HepG2 (cell line): ENCODE measurements at regions not wholly inside any gene's neighbourhood (a gene's known extent, or its start where the extent isn't known, plus 50 kb on each side); places are given as distances from the start of the nearest gene placed in this dataset.

Experiments
- KLF13 ChIP-seq: sonication (generic); formaldehyde crosslinking; IDR thresholded peaks from 2 replicates; pipeline ENCODE4 v1.4.0; 2020; ENCODE audit warnings: mild to moderate bottlenecking, missing genetic modification reagents
- ZNF446 ChIP-seq: sonication (generic); formaldehyde crosslinking; IDR thresholded peaks from 2 replicates; pipeline ENCODE4 v1.5.0; 2020; ENCODE audit warnings: mild to moderate bottlenecking, missing genetic modification reagents
- ZNF703 ChIP-seq: sonication (generic); formaldehyde crosslinking; IDR thresholded peaks from 2 replicates; pipeline ENCODE4 v1.5.1; 2020; ENCODE audit warnings: missing genetic modification reagents, mild to moderate bottlenecking, moderate library complexity, borderline replicate concordance
- ZSCAN29 ChIP-seq: sonication (generic); formaldehyde crosslinking; conservative IDR thresholded peaks from 2 replicates; pipeline ENCODE4 v1.4.0; 2020; ENCODE audit warnings: mild to moderate bottlenecking, missing genetic modification reagents
- ZSCAN9 ChIP-seq: IDR thresholded peaks from 2 replicates; pipeline ENCODE4 v1.6.1; 2016; ENCODE audit warnings: borderline replicate concordance
- TF ChIP-seq, protein P1 (sequence below): sonication (generic); formaldehyde crosslinking; IDR thresholded peaks from 2 replicates; pipeline ENCODE4 v1.4.0; 2020; ENCODE audit warnings: mild to moderate bottlenecking, missing genetic modification reagents, borderline replicate concordance
- TF ChIP-seq, protein P2 (sequence below): sonication (generic); formaldehyde crosslinking; IDR thresholded peaks from 2 replicates; pipeline ENCODE4 v1.4.0; 2020; ENCODE audit warnings: missing genetic modification reagents

DNA sequence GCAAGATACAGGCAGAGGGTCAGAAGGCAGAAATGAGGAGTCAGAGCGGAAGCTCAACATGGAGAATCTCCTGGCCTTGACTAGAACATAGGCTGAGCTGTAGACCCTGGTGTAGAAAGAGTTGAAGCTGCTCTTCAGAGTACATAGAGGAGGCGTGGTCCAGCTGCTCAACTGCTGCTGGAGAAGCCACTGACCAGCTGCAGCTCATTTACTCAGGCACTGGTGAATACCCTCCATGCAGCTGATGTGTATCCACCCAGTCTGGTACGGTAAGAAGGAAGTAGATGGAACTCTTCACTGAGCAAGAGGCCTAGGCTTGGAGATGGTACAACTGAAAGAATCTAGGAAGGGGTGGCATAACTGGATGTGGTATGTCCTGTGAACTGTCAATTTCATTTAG is 148.8 kb upstream of the DHRS4 start (continued):
- TF ChIP-seq, protein P1, sequence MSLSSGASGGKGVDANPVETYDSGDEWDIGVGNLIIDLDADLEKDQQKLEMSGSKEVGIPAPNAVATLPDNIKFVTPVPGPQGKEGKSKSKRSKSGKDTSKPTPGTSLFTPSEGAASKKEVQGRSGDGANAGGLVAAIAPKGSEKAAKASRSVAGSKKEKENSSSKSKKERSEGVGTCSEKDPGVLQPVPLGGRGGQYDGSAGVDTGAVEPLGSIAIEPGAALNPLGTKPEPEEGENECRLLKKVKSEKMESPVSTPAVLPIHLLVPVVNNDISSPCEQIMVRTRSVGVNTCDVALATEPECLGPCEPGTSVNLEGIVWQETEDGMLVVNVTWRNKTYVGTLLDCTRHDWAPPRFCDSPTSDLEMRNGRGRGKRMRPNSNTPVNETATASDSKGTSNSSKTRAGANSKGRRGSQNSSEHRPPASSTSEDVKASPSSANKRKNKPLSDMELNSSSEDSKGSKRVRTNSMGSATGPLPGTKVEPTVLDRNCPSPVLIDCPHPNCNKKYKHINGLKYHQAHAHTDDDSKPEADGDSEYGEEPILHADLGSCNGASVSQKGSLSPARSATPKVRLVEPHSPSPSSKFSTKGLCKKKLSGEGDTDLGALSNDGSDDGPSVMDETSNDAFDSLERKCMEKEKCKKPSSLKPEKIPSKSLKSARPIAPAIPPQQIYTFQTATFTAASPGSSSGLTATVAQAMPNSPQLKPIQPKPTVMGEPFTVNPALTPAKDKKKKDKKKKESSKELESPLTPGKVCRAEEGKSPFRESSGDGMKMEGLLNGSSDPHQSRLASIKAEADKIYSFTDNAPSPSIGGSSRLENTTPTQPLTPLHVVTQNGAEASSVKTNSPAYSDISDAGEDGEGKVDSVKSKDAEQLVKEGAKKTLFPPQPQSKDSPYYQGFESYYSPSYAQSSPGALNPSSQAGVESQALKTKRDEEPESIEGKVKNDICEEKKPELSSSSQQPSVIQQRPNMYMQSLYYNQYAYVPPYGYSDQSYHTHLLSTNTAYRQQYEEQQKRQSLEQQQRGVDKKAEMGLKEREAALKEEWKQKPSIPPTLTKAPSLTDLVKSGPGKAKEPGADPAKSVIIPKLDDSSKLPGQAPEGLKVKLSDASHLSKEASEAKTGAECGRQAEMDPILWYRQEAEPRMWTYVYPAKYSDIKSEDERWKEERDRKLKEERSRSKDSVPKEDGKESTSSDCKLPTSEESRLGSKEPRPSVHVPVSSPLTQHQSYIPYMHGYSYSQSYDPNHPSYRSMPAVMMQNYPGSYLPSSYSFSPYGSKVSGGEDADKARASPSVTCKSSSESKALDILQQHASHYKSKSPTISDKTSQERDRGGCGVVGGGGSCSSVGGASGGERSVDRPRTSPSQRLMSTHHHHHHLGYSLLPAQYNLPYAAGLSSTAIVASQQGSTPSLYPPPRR (CRISPR knock-in tag): no peak
- TF ChIP-seq KLF13 (CRISPR knock-in tag): no peak
- TF ChIP-seq ZNF703 (CRISPR knock-in tag): no peak
- TF ChIP-seq ZNF446 (CRISPR knock-in tag): no peak
- no peak for TF ChIP-seq ZSCAN9 (CRISPR knock-in tag)
- TF ChIP-seq, protein P2, sequence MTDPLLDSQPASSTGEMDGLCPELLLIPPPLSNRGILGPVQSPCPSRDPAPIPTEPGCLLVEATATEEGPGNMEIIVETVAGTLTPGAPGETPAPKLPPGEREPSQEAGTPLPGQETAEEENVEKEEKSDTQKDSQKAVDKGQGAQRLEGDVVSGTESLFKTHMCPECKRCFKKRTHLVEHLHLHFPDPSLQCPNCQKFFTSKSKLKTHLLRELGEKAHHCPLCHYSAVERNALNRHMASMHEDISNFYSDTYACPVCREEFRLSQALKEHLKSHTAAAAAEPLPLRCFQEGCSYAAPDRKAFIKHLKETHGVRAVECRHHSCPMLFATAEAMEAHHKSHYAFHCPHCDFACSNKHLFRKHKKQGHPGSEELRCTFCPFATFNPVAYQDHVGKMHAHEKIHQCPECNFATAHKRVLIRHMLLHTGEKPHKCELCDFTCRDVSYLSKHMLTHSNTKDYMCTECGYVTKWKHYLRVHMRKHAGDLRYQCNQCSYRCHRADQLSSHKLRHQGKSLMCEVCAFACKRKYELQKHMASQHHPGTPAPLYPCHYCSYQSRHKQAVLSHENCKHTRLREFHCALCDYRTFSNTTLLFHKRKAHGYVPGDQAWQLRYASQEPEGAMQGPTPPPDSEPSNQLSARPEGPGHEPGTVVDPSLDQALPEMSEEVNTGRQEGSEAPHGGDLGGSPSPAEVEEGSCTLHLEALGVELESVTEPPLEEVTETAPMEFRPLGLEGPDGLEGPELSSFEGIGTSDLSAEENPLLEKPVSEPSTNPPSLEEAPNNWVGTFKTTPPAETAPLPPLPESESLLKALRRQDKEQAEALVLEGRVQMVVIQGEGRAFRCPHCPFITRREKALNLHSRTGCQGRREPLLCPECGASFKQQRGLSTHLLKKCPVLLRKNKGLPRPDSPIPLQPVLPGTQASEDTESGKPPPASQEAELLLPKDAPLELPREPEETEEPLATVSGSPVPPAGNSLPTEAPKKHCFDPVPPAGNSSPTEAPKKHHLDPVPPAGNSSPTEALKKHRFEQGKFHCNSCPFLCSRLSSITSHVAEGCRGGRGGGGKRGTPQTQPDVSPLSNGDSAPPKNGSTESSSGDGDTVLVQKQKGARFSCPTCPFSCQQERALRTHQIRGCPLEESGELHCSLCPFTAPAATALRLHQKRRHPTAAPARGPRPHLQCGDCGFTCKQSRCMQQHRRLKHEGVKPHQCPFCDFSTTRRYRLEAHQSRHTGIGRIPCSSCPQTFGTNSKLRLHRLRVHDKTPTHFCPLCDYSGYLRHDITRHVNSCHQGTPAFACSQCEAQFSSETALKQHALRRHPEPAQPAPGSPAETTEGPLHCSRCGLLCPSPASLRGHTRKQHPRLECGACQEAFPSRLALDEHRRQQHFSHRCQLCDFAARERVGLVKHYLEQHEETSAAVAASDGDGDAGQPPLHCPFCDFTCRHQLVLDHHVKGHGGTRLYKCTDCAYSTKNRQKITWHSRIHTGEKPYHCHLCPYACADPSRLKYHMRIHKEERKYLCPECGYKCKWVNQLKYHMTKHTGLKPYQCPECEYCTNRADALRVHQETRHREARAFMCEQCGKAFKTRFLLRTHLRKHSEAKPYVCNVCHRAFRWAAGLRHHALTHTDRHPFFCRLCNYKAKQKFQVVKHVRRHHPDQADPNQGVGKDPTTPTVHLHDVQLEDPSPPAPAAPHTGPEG (CRISPR knock-in tag): no peak
- no peak for TF ChIP-seq ZSCAN29 (CRISPR knock-in tag)
